ENCODE measurements at regions not wholly inside any gene's neighbourhood (a gene's known extent, or its start where the extent isn't known, plus 50 kb on each side); places are given as distances from the start of the nearest gene placed in this dataset.

DNA sequence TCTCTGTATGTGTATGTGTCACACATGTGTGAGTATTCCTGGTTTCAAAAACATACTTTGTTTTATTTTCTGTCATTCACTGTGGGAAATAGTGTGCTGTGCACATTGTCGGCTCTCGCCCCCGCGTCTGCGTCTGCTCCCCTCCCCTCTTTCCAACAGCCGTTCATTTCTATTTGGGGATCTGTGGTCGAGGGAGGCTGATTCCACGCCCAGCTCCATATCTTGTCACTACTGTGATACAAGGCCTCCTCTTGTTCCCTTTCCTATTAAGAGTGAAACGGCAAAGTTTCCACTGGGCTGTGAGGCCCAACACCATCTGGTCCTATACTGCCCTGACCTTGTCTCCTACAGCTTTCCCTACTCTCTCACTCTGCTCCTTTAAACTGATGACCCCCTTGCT is 172.5 kb upstream of the LRIG1 start:
- no peak for DNase-seq (ENCODE audit: low read depth, low spot score)

DNA sequence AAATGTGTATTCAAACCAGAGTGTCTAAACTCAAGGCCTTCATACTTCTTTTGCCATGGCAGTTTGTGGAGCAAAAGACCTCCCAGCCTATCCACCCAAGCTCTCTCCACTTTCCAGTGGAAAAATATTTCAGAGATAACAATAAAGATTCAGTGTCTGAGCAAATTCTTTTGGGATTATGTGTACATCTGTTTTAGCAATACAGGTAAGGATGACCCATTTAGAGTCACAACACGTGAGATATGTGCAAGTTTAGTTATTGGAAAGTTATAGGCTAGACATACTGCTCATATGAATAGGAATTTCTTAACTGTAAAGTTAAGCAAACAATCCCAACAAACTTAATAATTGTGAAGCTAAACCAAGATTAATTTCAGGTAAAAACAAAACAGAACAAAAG is 174.5 kb upstream of the LRIG1 start:
- DNase-seq (ENCODE audit: low read depth, low spot score) = no peak

DNA sequence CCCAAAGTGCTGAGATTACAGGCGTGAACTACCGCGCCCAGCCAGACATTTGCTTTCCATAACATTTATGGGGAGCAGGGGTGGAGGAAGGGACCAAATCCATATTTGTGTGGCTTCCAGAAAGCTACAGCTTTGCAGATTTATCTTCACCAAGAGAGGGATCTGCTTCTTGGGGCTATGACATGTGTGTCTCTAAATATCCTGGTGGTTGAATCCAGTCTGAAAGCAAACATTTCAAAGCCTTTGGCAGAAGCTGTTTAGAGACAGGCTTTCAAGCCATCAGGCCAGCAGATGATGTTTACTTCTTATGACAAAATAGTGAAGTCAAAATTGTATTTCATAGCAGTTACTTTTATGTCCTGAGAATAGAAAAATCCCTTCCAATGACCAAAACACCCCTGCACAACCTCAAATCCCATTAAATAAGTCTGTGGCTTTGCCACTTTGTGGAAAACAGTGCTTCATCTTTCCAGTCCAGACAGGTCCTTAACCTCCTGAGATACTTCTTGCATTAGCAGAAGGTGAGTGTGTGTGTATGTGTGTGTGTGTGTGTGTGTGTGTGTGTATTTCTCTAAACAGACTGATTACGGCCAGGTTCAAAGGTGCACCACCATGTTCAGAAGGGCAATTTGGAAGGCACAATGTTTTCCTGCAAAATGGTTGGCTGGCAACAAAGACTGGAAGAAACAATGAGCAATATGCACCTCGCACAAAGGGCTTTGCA is 191.4 kb upstream of the LRIG1 start:
- no peak for DNase-seq (ENCODE audit: low read depth, low spot score)

DNA sequence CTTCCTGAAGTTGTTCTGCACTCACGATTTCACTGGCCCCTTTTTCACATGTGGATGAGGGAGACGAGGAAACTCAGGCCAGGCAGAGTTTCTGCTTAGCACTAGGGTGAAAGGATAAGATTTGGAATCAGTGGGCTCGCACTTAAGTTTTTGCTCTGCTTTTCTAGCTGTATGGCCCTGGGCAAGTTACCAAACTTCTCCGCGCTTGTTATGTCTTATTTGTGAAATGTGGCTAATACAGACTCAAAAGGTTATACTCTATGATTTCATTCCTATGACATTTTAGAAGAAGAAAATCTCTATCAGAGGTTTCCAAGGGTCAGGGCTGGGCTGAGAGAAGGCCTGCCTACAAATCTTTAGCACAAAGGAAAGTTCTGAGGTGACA is 191.9 kb upstream of the LRIG1 start:
- DNase-seq (ENCODE audit: low read depth, low spot score) = no peak

DNA sequence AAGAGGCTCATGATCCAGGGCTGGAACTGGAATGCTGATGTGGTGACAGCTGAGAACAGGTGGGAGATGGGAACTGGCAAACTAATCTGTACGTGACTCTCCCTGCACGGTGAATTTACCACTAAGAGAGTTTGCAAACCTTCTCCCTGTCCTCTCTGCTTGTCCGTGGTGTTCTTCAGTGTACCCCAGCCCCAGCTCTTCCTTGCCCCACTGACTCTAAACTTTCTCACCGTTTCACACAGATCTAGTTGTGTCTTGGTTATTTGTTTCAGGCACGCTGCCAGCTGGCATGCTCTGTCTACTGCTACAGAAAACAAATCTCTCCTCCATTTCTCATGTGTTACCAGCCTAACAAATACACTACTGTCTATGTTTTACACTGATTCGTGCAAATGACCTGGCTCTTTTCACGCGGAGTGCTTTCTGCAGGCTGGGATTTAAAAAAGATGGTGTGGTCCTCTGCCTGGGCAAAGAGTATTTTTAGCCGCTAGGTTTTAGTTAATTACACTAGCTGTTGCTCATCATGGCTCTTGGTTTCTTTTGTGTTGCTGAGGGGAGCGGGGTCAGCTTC is 192.7 kb upstream of the LRIG1 start:
- peak; percentile 20 for DNase-seq (ENCODE audit: low read depth, low spot score)

DNA sequence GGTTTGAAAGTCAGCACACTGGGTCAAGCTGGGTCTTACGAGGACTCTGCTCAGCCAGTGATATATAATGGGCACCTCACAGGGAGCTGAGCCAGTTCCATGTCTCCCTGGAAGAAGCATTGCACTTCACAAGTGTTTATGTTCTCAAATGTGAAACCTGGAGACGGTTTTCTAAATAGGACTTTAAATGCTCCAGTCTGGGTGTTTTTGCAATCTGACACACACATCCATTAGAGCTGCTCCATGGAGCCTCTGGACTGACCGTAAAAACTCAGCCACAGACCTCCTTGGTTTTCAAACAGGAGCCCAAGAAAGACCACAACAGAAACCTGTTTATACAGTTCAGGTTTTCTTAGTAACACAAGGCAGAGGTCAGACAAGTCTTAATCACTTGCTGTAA is 201.3 kb upstream of the LRIG1 start:
- DNase-seq (ENCODE audit: low read depth, low spot score) = no peak

DNA sequence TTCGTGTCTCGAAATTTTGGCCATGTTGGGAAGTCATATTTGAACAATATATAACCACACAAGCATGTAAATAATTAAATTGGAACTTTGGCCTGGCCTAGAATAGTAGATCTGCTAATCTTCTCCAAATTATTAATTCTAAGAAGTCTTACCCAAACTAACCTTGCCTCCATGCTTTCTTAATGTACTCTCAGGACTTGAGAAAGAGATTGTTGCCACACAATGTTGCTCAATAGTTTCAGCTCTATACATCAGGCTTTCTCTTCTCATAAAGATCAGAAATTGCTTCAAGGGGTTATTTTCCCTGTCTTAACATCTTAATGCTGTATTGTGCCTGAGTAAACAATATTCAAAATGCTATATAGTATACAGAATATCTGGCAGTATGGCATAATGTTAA is 202.7 kb upstream of the LRIG1 start:
- DNase-seq (ENCODE audit: low read depth, low spot score) = no peak

DNA sequence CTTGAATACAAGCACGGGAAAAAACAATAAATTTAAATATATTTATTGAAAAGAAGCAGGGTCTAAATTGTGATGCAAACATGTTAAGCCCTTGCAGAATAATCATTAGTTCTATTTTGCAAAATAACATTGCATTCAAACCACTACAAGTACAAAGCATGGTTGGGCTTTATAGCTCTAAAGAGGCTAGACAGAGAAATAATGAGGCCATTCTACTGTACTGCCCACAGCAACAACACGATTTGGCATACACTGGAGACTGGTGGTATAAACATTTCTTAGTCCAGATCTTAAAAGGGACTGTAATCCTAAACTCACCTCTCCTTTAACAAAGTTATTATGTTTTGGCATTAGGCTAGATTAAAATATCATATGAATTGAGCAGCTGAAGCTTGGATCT is 204.3 kb upstream of the LRIG1 start:
- DNase-seq (ENCODE audit: low read depth, low spot score) = no peak

DNA sequence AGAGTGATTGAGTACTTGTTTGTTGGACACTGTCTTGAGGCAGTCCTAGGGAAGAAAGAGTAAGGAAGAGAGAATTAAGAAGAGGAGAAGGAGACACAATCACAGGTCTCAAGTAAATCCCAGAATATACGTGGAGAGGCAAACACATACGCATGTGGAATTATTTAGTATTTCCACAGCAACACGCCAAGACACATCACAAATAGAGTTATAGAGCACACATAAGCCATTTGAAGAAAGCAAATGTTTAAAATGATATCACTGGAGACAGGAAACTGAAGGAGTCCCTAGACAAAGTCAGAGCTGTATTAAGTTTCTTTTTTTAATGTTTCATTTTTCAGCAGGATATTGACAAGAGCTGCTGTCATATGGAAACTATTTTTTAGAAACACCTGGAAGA is 206.1 kb upstream of the LRIG1 start:
- no peak for DNase-seq (ENCODE audit: low read depth, low spot score)

DNA sequence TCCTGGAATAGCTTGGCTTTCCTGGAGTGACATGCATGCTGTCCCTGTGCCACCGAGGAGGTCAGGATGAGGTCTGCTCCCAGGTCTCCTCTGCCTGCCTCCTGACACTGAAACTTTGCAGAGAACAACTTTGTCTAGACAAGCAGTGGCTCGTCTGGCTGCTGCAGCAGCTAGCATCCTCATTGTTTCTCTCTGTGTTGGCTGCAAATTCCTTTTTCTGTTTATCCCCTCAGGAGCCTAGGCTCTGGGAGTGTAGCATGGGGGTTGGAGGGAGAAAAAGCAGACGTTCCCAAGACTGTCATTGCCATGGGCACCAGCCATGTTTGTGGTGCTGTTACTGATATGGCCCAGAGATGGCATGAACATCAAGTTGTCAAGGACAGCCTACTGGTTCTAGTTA is 208.7 kb upstream of the LRIG1 start:
- DNase-seq (ENCODE audit: low read depth, low spot score) = no peak

DNA sequence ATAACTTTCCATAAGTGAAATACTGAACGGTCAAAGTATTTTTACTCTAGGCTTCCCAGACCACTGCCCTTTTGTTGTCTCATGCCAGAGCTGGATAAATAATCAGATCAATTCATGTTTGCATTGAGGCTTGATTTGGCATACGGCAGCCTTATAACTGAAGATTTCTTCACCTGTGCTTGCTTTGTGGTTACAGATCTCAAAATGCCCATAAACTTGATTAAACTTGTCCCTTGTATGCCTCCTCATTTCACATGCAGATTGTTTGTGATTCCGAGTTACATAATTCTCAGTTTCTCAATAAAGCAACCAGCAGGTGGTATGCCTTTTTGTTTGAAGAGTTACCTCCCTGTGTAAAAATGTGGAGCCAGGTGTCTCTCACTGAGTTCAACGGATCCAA is 211.4 kb upstream of the LRIG1 start:
- no peak for DNase-seq (ENCODE audit: low read depth, low spot score)

DNA sequence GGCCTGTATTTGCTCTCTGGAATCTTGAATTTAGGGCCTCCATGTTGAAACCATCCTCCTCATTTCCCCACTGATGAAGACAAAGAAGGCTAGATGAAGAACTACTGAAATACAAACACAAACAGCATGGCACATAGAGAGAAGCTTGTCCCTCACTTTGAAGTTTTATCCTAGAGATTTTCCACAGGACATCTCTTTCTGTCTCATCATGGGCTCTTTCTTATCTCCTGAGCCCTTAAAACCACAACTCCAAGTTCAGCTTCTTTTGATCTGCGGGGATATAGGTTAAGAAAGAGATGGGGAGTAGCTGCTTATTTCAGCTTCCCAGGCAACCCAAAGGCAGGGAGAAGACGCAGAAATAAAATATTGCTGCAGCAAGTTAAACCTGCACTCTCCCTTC is 213.1 kb upstream of the LRIG1 start:
- DNase-seq (ENCODE audit: low read depth, low spot score) = no peak

DNA sequence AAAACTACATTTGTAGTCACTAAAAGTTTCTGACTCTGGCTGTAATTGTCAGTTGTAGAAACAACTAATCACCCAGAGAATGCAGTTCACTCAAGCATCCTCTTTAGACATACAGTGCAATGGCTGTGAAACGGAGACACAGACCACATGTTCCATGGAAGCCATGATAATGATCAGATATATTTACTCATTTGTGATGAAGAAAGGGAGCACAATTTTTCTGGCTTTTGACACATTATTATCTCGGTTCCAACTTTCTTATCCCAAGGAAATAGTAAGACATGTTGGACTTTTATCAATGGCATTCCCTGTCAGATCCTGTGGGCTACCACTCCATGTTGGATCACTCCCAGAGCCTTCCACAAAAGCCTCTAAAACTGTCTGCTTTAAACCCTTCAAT is 215.0 kb upstream of the LRIG1 start:
- no peak for DNase-seq (ENCODE audit: low read depth, low spot score)

DNA sequence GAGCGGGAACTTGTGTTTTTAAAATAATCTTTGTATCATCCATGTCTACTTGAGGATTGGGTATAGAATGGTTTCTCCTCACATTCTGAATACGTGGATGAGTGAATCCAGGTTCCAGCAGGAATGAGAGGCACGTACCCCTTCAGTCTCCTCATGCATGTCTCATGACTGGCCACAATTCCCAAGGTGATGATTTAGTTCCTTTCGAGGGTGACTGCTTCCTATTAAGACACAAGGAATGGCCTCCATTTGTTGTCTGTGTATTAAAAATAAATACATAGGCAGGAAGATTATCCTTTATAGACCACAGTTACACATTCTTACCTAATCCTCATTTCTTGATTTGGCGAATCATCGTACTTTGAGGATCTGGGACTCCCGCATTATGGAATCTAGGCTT is 217.0 kb upstream of the LRIG1 start:
- DNase-seq (ENCODE audit: low read depth, low spot score) = no peak

DNA sequence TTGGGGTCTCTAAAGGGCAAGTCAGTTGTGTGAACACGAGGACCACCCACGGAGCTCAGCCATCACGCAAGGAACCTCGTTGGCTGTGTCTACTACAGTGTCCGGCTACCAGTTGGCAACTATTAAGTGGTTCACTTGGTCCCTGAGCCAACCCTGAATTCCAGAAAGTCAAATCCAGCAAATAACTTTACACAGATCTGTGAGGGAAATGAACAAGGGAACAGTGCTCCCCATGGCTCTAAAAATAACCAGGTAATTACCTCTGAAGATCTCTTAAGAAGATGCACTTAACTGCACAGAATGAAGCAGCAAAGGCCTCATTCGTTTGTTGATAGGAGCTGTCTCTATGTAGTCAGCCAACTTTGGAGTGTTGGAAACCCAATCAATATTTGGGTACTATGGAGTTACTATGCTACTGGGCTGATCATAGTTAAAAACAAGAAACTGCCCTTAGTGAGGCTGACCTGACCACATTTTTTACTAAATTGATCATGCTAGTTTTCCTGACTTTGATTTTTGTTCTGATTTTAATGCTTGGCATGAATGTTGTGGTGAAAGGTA is 219.1 kb upstream of the LRIG1 start:
- no peak for DNase-seq (ENCODE audit: low read depth, low spot score)

DNA sequence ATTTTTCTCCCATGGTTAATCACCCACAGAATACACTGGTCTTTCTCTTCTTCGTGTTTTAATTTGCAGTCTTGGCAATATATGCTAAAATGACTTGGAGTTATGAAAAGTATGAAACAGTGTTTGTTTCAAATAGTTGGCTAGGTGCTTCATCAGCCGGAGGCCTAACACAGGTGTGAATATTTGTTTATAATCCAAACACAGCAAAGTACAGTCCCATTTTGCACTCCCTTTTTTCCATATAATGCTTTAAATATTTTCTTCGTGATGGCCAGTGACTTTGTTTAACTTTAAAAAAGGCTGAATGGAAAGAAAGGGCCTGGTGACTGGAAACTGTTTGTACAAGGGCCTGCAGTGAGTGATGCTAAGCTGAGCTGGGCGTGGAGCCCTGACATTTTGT is 219.7 kb upstream of the LRIG1 start:
- no peak for DNase-seq (ENCODE audit: low read depth, low spot score)

DNA sequence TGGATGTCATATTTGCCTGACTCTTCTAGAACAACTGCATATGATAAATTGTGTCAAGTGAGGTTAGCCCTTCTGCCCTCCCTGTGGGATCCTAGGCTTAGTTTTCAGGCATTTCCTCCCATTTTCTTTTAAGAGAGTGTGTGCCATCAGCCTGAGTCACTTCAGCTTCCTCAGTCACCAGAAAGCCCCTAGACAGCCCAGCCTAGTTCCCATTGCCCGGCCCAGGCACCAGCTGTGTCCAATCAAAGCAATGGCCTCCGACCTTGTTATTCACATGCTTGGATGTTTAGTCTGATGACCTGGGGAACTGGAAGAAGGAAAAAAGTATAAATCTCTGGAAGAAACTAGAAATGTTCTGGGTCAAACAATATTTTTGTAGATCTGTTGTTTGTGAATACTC is 221.9 kb upstream of the LRIG1 start:
- peak; percentile 26 for DNase-seq (ENCODE audit: low read depth, low spot score)

DNA sequence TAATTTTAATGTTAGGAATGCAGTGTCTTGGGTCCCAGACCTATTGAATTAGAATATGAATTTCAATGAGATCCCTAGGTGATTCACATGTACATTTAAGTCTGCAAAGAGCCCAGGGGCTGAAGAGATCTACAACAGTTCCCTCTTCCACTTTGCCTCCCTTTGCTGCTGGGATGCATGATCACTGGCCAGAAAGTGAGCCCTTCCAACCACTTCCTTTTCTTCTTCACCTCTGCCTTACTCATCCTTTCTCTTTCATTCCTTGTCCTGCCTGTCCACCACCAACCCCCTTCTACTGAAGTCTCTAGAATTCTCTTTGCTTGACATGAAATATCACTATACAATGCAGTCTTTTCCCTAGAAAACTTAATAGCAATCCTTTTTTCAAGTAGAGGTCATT is 222.4 kb upstream of the LRIG1 start:
- no peak for DNase-seq (ENCODE audit: low read depth, low spot score)

DNA sequence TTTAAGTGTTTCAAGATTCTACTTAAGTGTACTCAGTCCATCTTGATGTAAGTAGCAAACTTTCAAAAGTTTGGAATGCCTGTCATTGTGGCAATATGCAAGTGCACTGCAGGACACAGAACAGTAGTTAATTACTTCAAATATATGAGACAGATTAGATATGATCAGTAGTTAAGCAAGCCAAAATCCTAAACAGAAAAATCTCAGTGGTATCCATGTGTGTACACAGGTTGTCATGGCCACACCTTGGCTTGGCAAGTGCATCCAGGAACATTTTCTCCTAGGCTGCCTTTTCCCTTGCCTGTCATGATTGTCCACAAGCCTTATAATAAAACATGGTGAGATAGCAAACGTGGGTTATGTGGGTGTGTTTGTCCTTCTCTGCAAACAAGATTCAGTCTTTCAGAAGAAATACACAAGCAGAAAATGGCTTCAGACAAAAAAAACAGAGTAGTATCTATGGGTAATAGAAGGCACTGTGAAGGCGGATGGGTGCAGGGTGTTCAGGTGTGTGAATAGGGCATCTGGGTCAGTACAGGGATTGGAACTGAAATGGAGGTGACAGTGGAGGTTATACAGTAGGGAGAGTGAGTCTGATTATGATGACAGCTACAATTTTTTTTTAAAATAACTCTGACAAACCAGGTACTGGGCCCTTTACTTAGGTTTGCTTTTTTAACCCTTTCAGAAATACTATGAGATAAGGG is 229.0 kb upstream of the LRIG1 start:
- no peak for DNase-seq (ENCODE audit: low read depth, low spot score)

DNA sequence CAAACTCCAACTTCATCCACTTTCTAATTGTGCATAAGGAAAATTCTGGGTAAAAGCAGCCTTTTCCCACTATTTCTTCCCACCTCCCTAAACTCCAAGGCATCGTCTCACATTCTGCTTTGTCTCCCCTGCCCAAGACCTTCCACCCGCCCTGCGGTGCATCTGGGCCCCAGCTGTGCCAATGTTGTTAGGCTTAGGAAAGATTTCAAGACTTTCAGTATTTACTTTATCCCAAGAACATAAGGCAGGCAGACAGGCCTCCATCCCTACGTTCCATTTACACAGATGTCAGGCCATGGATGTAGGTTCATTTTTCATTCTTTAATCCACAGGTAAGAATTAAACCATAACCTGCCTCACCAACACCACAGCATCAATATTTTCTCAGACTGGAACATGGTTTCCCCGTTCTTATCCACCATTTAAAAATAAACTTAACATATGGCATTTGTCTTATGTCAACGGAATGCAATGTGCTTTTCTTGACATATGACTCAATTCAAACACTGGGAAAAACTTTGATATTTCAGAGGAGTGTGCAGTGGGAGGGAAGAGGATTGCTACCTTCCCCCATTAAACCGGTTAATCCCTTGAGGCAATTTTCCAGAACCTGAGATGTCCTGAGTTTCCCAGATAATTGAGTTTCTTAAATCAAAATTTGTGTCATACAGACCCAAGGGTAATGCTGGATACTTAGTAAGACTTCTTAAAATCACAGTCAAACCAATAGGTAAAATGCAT is 238.0 kb upstream of the LRIG1 start:
- peak; percentile 41 for DNase-seq (ENCODE audit: low read depth, low spot score)

DNA sequence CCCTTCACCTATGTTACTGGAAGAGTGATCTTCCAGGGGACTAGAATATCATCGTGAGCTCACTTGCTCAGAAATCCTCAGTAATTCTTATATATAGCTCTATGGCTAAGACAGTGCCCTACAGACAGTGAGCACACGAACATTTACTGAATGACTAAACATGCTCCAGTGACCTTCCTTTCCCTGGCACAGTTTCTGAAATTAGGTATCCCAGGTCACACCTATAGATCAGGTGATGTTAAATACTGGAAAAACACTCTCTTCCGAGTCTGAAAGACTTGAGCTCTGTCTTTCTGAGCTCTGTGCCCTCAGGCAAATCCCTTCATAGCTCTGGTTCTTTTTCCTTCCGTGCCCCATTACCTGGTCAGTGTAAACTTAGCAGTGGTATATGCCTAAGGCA is 239.4 kb upstream of the LRIG1 start:
- DNase-seq (ENCODE audit: low read depth, low spot score) = no peak

DNA sequence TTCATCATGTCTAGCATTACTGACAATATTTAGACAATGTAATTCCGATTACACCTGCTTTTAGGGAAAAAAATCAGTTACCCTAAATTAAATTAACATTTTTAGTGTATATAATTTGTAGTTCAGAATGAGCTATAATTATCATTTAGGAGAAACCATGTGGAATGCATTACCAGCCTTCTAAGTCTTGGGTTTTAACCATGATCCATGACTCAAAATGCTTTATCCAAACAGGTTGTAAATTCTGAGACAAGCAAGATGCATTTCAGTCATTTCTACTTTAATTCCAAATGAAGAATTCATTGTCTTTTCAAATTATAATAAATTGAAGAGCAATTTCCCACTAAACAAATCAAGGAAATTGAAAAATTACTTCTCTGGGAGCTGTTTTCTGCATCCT is 243.7 kb upstream of the LRIG1 start:
- DNase-seq (ENCODE audit: low read depth, low spot score) = no peak

All from smooth muscle cell of the brain vasculature (primary cell).